ENCODE measurements at regions not wholly inside any gene's neighbourhood (a gene's known extent, or its start where the extent isn't known, plus 50 kb on each side); places are given as distances from the start of the nearest gene placed in this dataset.

DNA sequence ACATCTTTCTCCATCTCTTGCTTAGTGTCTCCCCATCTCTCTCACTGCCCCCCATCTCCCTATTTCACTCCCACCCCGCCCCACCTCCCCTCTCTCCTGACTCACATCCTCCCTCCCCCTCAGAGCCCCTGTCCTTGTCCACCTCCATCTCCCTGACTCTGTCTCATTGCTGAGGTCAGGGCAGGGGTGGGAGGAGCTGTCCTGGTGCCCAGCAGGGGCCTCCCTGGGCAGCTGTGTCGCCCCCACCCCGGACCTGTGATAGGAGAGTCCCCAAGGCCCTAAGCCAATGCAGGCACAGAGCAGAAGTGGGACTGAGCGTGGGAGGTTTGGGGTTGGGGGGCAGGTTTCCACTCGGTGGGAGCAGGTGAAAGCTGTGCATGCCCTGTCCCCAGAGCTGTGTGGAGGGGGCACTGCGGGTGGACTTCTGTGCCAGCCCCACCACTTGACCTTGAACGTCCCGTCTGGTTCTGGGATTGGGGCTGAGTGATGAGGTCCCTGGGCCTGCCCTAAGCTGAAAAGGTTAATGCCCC is 210.8 kb downstream of the TBC1D2B start:
- TF ChIP-seq, protein P1, sequence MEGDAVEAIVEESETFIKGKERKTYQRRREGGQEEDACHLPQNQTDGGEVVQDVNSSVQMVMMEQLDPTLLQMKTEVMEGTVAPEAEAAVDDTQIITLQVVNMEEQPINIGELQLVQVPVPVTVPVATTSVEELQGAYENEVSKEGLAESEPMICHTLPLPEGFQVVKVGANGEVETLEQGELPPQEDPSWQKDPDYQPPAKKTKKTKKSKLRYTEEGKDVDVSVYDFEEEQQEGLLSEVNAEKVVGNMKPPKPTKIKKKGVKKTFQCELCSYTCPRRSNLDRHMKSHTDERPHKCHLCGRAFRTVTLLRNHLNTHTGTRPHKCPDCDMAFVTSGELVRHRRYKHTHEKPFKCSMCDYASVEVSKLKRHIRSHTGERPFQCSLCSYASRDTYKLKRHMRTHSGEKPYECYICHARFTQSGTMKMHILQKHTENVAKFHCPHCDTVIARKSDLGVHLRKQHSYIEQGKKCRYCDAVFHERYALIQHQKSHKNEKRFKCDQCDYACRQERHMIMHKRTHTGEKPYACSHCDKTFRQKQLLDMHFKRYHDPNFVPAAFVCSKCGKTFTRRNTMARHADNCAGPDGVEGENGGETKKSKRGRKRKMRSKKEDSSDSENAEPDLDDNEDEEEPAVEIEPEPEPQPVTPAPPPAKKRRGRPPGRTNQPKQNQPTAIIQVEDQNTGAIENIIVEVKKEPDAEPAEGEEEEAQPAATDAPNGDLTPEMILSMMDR (conservative IDR thresholded peaks at IDR 0.05; ENCODE audit: low read length), result no peak
- no peak for DNase-seq (ENCODE audit: low read depth)
- H3K4me3 ChIP-seq (ENCODE audit: low read length), result no peak overlapping the region

DNA sequence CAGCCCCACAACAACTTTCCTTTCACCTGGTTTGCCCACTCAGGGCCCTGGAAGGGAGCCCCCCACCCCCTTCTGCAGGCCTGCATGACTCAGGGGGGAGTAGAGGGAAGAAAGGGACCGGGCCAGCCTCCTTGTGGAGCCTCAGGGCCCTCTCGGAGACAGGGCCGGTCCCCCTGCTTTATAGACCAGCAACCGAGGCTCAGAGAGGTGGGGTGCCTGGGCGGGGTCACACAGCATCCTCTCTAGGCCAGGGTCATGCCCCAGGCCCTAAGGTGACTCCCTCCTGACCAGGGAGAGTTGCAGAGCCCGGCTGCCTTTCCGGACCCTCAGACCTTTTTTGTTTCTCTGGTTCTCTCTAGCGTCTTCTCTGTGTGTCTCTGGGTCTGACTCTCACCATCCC is 211.3 kb downstream of the TBC1D2B start:
- TF ChIP-seq, protein P1 (conservative IDR thresholded peaks at IDR 0.05; ENCODE audit: low read length), result no peak
- no peak for DNase-seq (ENCODE audit: low read depth)
- no peak overlapping the region for H3K4me3 ChIP-seq (ENCODE audit: low read length)

DNA sequence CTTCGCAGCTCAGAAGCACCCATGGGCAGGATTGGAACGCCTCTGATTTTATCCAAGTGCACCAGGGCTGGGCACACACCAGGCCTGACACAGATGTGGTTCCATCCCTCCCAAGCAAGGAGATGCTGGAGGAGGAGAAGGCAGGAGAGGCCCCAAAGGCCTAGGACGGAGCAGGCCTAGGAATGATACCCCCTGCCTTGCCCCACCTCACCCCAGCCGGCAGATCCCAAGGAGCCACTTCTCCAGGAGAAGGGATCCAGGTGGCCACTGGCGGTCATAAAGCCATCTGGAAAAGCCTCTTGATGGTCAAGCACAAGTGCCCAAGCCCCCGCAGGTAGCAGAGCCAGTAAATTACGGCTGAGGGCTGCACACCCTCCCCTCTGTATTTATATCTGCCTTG is 211.8 kb downstream of the TBC1D2B start:
- TF ChIP-seq, protein P1 (conservative IDR thresholded peaks at IDR 0.05; ENCODE audit: low read length), result no peak
- DNase-seq (ENCODE audit: low read depth), result no peak
- H3K4me3 ChIP-seq (ENCODE audit: low read length), result no peak overlapping the region

DNA sequence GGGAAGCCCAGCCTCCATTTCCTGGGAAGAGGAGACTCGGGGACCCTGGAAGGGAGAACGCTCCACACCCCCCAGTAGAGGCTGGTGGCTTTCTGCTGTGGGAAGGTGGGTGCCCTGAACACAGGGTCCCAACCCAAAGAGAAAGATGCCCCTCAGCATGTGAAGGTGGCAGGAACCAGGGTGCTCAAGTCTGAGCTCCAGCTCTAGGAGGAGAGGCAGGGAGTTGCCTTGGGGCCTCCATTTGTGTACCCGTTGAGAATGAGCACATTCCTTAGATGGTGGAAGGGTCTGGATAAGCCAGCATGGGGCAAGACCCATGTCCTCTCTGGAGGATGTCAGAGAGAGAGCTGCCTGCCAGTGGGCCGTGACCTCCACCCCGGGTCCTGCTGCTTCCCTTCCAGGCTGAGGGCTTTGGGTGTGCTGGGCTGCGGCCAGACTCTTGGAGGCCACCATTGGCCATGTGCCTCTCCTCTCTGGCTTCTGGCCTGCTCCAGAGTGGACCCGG is 212.4 kb downstream of the TBC1D2B start:
- no peak overlapping the region for H3K4me3 ChIP-seq (ENCODE audit: low read length)
- DNase-seq (ENCODE audit: low read depth), result no peak
- TF ChIP-seq, protein P1 (conservative IDR thresholded peaks at IDR 0.05; ENCODE audit: low read length), result no peak

DNA sequence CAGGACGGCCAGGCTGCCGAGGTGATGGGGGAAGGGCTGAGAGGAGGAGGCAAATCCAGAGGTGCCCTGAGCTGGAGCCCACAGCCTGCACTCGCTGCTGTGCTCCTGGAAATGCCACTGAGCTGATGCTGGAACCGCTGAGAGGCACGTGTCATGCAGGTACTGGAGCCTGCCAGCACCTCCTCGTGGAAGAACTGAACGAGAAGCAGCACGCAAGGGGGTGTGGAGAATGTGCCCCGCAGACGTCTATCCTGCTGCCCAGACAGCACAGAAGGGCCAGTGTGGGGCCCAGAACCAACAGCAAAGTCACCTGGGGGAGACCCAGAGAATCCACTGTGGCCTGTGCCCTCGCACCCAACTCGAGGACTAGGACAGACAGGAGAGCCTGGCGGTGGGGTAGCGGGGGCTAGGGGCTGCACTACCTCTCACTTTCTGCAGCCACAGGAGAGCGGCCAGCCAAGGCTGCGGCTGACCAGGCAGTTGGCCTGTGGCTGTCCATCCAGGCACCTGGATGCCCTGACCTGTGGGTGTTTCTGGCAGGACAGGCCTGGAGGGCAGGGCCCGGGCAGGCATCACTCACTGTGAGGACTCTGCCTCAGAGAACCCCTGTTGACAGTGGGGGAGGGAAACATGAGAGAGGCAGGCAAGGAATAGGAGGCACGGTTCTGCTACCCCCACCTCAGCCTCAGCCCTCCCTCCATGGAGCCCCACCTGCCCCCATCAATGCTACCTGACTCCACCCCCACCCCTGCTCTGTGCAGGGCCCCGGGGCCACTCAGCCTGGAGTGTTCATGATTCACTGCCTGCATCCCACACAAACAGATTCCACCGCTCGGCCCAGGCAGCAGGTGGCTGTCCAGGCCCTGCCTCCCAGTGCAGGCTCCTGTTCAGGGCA is 213.1 kb downstream of the TBC1D2B start:
- H3K4me3 ChIP-seq (ENCODE audit: low read length), result no peak overlapping the region
- TF ChIP-seq, protein P1 (conservative IDR thresholded peaks at IDR 0.05; ENCODE audit: low read length), result no peak
- DNase-seq (ENCODE audit: low read depth), result no peak

DNA sequence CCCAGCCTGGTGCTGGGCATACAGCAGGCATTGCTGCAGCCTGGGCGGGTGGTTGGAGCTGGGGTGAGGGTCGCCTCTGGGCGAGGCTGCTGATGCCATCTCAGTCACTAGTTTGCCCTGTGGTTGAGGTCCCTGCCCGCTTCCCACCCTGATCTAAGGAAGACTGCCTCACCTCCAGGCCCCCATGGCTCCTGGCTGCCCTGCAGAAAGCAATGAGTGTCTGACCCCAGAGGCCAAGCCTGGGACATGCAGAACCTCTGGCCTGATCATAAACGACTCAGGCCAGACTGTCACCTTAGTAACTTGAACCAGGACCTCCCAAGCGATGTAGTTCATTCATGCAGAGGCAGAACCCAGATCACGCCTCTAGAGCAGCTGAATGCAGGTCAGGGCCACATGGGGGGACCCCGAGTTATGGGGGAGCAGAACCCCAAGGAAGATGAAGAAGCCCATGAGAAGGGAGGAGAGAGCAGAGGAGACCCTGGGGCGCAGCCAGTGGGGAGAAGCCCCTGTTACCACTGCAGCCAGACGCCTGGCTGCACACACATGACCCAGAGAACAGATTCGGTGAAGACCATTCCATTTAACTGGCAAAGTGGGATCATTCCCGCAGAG is 213.9 kb downstream of the TBC1D2B start:
- no peak overlapping the region for H3K4me3 ChIP-seq (ENCODE audit: low read length)
- no peak for DNase-seq (ENCODE audit: low read depth)
- TF ChIP-seq, protein P1 (conservative IDR thresholded peaks at IDR 0.05; ENCODE audit: low read length), result no peak
